ENCODE measurements at regions not wholly inside any gene's neighbourhood (a gene's known extent, or its start where the extent isn't known, plus 50 kb on each side); places are given as distances from the start of the nearest gene placed in this dataset.

DNA sequence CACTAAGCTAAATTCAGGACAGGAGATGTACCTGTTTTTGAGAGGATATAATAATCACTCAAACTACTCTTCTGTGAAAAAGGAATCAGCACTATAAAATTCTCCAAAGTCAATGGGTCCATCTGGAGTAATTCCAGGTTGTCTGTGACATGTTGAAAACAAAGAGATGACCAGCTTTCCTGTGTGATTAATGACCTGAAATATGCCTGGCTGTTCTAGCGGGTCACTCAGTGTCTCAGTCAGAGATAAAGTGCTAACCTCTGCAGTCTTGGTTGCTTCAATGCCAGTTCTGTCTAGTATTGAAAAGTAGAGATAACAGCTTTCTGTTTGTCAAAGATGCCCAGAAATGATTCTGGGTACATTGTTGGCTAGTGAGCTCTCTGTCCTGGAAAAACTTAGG lies 722.6 kb upstream of the TENM4 start:
- no peak for DNase-seq

DNA sequence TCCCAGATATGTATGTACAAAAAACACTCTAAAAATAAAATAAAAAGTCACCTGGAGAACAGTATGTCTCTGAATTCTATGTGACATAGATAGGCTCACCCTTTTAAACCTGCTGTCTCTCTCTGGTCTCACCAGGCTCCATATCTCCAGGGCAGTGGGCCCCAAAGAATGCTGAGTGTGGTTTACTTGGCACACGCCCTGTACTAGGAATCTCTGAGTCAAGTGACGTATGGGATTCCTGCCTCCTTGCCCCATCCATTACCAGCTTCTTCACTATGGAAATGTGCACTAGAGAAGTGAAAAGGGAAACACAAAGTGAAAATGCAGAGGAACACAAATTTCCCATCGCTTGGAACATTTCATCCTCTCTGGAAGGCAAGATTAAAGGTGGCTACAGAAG lies 722.2 kb upstream of the TENM4 start:
- no peak for DNase-seq

DNA sequence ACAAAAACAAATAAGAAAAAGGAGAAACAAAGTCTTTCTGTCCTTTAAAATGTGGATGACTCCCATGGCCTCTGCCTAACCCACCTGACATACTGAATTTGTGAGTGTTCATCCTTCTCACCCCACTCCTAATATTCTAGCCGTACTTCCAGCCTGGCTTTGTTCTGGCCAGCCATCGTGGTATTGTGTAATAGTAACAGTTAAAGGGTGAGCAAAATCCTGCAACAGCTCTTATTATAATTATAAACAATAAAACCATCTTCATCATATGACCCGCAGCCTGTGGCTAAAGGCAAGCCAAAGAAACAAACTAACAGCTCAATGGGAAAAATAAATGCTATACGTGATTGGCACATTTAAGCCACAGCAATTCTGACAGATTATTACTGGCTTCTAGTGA lies 721.6 kb upstream of the TENM4 start:
- DNase-seq, result no peak

DNA sequence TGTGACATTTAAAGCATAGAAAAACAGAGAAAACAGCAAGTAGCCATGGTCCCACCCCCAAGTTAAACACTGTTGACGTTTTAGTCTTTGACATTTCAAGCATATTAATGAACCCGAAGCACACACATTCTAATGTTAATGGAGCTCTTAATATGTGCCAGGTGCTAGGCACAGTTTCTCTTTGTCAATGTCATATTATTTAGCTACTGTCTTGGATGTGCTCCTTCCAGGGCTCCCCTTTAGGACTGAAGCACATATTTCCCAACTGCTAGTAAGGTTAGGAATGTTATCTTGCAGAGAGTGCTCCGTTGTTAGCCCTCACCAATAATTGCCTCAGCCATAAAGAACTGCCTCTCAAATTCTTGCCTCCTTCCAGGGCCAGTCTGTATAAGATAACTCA lies 716.6 kb upstream of the TENM4 start:
- DNase-seq, result no peak

DNA sequence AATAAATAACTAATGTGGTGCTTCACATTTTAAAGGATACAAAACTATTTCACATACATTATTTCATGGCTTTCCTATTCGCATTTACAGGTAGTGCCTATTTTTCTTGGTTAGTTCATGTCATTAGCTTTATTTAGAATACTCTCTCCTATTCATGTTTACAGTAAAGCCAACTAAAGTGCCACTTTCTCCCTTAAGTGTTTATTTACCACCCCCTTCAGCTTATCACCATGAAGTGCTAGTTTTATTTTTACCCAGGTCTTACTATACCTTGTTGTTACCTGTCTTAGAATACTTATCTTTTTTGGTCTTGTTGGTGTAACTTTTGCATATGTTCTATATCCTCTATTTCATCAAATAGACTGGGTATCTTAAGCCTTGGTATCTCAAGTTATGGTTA lies 715.2 kb upstream of the TENM4 start:
- DNase-seq, result no peak

DNA sequence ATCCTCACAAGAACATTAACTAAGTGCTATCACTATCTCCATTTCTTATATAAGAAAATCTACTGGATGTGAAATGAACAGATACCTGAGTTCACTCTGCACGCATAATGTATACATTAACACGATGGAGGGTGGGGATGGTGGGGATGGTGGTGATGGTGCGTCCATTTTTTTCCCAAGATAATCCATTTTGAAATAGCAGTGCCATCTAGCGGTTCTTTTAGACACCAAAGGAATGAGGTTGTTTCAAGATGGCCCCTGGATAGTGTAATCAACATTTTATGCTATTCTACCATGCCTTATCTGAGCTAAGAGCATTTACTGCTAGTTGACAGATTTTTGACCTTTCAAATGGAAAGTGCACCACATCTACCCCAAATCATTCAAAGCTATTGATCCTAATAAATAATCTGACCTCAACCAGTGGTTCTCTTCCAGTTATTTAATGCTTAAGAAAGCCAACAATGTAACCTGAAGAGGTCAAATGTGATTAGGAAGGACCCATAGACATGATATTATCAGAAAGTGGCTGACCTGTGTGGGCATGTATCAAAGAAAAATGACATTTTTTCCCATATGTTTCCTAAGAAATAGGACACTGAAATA lies 714.7 kb upstream of the TENM4 start:
- DNase-seq, result no peak

DNA sequence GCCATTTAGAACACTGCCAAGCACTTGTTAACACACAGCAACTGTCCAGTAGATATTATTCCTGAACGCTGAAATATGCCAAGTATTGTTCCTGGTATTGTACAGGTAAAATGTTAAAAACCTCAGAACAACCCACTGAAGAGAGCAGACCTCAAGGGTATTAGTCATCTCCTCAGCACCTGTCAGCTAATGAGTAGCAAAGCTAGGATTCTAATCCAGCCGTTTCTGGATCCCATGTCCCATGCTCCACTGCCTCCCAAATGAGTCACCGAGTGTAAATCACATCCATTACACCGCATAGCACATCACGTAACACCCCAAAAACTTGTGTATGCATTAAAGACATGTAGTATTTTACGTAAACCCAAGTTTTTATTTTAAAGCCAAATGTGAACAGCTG lies 705.4 kb upstream of the TENM4 start:
- no peak for DNase-seq

DNA sequence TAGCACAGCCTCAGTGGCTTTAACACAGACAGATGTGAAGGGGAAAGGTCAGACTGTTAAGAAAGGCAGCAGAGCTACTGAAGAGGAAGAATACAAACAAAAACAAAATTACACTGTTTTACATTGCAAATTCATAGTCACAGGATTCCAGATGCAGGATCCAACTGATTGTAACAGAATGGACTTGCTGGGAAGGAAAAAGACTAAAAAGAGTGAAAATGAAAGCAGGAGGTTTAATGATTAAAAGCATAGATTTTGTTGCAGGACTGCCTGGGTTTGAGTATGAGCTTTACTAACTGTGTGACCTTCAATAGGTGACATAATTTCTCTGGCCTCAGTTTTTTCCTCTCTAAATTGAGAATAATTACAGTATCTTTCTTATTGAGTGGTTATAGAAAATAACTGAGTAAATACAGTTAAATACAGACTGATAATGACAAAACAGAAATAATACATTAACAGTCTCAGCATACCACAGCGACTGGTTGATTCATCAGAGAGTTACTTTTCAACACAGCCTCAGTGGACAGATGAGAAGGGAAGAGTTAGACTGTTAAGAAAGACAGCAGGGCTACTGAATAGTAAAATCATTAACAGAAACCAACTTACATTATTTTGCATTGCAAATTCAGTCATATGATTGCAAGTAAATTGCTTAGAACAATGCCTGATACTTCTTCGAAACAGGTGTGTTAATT lies 704.2 kb upstream of the TENM4 start:
- DNase-seq, result no peak

DNA sequence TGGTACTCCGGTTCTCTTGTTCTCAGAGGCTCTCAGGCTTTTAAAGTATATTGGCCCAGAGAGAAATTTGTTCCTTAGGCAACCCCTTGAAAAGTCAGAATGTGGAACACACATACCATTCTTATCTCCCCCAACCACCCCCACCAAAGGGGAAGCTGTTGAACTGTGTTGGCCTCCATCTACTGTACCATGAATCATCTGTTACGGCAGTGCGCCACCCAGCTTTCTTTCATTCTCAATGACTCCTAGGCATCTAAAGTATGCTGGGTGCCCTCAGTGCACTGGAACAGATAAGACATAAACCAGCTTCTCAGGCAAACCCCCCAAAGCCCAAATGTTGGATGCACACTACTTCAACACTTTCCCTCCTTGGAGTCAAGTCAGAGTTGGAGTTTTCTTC lies 696.2 kb upstream of the TENM4 start:
- DNase-seq, result no peak

DNA sequence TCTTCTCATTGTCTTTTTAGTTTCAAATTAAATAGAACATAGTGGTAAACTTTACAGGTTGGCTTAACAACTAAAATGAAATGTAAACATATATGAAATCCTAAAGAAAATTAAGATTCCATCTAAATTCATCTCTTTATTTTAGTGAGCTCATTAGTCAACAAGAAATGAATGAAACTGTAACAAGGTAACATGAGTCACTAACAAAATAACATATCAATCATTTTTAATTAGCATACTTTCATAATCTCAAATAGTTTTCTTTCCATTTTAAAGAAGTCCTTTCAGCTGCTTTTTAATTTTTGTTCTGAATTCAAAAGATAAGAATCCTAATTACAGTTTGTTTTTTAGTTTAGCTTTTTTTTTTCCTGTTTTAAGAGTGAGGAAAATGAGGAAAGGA lies 688.6 kb upstream of the TENM4 start:
- DNase-seq, result no peak

DNA sequence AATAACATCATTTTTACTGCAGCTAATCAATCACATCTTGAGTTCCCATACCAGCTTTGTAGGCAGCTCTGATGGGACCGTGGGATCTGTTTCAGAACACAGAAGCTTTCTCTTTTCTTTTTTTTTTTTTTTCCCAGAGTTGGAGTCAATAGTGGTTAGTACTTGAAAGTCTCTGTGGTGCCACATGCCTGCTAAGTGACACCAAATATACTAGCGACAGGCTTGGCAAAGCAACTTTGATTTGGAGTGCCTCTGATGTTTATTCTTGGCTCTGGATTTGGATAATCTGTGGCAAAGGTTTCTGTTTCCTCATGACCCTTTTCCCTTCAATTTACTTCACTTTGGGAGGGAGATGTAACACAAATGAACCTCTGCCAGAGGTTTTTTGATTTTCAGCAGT lies 681.4 kb upstream of the TENM4 start:
- DNase-seq, result no peak

DNA sequence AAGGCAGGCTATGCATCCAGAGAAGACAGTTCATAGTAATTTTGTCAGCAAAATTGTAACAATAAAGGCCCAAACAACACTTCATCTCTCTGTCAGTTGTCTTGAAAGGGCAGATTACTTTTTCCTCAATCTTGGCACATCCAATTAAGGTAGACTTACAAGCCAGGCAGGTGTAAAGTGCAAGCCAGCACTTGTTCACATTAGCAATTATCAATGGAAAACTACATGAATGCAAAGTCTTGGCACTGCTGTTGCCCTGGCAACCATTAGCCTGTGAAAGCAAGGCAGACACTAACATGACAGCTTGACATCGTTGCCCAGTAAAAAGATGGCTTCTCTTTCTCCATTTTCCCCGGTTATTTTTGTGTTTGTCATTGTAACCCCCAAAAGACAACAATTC lies 677.2 kb upstream of the TENM4 start:
- DNase-seq, result no peak

DNA sequence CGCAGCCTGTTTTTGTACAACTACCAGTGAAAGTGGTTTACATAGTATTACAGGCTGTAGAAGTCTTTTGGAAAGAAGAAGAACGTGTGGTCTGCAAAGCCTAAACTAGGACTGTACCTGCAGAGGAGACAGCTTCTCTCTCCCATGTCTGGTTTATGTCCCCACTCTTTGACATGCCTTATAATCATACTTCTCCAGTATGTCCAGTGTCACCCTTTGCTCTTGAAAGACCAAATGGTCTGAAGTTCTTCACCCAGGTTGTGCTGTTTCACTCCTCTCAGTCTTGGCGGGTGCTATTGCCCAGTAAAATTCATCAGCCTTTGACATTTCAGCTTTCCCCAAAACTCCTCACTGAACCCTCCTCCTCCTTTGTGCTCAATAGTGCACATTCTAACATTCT lies 676.0 kb upstream of the TENM4 start:
- no peak for DNase-seq

DNA sequence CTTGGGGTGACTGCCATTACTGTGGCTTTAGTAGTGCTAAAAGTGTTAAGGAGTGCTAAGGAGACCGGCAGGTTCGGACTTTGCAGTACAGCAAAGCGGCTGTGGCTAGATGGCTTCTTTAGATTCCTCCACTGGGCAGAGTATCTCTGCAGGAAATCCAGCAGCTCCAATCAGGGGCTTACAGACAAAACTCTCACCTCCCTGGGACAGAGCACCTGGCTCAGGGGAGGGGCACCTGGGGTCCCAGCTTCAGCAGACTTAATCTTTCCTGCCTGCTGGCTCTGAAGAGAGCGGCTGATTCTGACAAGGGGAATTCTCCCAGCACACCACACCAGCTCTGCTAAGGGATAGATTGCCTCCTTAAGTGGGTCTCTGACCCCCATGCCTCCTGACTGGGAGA lies 668.8 kb upstream of the TENM4 start:
- no peak for DNase-seq

DNA sequence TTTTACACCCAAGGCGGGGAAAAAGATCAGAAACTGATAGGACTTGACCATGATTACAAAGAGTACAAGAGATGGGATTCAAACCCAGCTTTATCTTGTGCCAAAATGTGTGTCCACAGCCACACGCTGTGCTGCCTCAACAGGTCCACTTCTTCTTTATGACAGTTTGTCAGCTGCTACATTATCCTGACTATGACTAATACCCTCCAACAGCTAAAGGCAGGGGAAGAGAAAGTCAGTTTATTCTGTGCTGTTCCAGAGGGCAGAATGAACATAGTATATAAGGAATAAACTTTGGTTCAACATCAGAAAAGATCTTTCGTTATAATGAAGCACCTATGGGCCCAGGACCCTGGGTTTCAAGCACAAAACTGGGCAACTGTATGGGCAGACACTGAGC lies 668.2 kb upstream of the TENM4 start:
- no peak for DNase-seq

DNA sequence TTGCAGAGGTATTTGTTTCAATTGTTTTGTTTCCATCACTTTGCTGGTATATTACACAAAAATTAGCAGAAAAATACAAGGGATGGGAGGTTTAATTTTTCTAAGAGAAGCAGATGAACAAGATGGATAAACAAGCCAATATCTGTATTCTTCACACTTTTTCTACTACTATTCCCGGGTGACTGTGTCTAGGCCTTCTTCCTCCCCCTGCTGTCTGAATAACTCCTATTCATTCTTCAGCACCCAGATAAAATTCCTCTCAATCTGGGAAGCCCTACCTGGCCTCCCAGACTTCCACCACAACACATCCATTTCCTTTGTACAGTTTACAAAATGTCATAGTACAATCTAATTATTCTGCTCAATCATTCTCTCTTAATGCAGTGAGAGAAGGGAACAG lies 666.6 kb upstream of the TENM4 start:
- DNase-seq, result no peak

DNA sequence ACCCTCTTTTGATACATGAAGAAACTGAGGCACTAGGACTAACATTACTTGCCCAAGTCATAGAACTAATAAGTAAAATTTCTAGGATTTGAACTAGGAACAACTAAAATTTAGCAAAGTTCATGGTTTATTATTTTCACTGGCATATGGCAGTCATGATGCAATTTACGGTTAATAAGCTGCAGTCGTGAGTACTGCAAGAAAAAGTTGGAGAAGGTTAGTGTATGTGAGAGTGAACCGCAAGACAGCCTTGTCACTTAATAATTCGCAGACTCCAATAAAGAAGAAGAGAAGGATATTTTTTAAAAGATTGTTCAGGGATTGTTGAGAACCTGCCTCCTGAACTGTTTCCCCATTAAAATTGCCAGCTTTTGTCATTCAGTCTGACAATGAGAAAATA lies 663.4 kb upstream of the TENM4 start:
- no peak for DNase-seq

DNA sequence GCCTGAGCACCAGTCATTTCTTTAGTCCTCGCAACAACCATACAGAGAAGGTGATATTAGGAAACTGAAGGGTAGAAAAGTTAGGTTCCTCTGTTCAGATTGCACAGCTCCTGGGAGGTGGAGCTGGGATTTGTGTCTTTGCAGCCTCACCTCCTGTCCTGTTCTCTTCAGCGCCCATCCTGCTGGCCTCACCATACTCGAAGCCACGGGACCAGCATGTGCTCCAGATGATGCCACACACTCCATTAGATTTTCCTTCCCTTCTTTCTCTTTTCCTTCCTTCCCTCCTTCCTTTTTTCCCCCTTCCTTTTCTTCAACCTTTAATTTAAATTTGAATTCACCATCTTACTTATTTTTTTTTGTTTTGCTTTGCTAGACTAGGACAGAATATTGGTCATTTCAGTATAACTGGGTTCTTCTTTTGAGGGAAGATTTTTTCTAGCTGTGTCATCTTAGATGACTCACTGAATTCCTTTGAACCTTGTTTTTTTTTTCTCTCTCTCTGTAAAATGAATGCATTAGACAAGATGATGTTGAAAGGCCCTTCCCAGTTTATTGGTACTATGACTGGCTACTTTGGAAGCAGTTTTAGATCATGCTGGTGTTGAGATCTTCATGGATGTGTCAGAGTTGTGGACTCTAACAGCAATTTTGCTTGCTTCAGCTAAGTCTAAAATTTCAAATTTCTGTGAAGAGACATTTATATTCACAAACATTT lies 662.5 kb upstream of the TENM4 start:
- no peak for DNase-seq

DNA sequence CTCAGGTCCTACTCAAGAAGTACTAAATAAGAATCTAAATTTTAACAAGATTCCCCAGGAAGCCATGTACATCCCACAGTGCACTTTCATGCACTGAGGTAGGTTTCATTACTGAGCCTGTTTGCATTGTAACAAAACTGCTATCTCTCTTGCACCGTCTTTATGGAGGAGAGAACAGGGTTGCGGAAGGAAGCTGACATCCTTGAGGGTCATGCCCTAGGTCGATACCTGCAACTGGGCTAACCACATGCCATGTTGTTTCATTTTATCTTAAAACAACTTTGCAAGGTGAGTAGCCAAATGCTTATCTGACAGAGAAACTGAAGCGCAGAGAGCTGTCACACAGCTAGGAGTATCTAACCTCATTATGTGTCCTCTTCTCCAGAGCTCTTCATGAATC lies 656.3 kb upstream of the TENM4 start:
- DNase-seq, result no peak

DNA sequence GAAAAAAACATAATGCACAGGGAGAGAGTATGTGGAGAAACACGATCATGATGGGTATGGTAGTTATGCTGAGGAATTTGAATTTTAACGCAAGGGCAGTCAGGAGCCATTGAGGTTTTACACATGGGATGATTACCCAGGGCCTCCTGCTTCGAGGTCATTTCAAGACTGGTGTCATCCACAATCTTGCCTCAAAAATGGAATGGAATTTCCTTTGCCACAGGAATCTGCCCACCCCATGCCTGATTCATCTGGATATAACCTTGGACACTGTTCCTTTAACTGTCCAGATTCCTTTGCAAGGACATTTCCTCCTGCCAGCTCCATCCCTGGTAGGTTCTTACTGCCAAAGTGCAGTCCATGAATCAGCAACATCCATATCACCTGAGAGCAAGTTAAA lies 655.9 kb upstream of the TENM4 start:
- DNase-seq, result no peak

DNA sequence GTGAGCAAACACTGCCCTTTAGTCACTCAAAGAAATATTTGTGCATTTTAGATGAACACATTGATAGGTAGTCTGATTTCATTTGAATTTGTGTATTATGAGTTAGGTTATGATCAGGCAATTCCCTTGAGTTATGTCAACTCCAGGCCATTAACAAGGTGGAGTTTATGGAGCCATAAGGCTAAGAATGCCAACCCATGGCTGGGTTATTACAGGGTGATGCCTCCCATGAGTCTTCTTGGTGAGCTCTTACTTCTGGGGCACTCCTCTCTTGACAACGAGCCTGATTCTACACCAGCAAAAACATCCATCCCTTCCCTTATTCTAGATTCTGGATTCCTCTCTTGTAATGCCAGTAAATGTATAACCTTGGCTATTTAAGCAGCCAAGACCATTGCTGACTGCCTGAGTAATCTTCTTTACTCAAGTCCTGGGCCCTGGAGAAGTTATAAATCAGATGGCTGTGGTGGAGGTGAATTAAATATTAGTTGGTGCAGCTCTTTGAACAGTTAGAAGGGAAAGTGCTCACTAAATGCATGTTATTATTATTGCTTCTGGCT lies 645.7 kb upstream of the TENM4 start:
- no peak for DNase-seq

DNA sequence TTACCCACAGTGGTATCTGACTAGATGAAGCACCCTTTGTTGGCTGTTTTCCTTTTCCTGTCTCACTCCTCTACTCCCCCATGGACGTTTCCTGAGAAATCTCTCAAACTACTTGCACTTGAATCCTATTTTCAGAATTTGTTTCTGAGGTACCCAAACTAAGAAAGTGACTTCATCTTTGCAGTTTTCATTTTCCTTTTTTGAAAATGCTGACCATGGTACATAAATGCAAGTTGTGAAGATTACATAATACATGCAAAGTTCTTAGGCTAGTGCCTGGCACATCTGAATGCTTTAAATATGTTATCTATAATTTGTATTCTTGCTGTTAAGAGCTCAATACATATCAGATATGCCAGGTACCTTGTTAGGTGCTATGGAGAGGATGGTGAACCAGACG lies 644.7 kb upstream of the TENM4 start:
- no peak for DNase-seq

DNA sequence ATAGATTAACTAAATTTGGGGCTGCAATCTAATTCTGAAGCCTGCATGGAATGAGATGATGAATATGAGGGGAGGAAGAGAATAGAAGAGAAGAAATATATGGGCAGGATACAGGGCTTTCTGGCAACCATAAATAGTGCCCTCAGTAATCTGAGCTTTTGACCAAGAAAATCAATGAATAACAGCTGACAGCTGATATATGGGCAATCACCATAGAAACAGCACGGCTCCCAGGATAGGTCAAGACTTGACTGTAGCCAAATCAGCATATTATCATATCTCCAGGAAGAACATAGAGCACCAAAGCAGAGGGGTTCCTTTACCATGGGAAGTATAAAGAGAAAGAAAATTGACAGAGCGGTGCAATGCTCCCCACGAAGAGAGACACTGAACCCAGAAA lies 643.8 kb upstream of the TENM4 start:
- DNase-seq, result no peak

DNA sequence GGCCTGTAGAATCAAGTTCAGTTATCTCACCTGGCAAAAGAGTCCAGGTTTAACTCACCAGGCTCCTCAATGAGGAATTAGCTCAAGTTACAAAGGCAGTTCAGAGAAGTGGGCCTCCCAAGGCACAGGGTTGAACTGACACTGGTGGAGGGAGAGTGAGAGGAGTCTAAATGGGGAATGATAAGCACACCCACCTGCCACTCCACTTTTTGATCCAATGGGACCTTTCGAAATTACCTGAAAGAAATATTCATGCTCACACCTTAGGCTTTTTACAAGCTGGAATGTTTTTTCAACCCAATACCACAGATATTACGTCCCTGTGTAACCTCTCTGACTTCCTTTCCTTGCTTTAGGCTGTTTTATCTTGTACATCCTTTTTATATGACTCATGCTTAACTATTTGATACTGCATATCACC lies 642.7 kb upstream of the TENM4 start:
- no peak for DNase-seq
